Peyer's patch (tissue), 4 donors: ENCODE measurements at regions not wholly inside any gene's neighbourhood (a gene's known extent, or its start where the extent isn't known, plus 50 kb on each side); places are given as distances from the start of the nearest gene placed in this dataset.

Experiments
- CTCF ChIP-seq, 6 experiments: fragments of 450-650 bp in 4 of 6; fragments of 200-600 bp in 2 of 6; sonication (generic) in 1 of 6; IDR thresholded peaks; one replicate each; pipeline ENCODE4 v1.5.1; 2017 to 2019; ENCODE audit warnings: antibody characterized with exemption in 6 of 6, mild to moderate bottlenecking in 3 of 6, moderate library complexity in 1 of 6
- POLR2A ChIP-seq, 2 donors: fragments of 450-650 bp; IDR thresholded peaks; one replicate each; pipeline ENCODE4 v1.5.1; 2017; ENCODE audit warnings: antibody characterized with exemption in 2 of 2, mild to moderate bottlenecking in 2 of 2, moderate library complexity in 2 of 2

GRCh38 chr6:73932866-73933265 is 236.9 kb downstream of the CD109 start:
- TF ChIP-seq CTCF (IDR thresholded peaks at IDR 0.05) (no peak), POLR2A (IDR thresholded peaks at IDR 0.05) (no peak)
